ENCODE measurements at regions not wholly inside any gene's neighbourhood (a gene's known extent, or its start where the extent isn't known, plus 50 kb on each side); places are given as distances from the start of the nearest gene placed in this dataset.
"Not testable (repeated sequence)": the region's sequence is repeated elsewhere in the genome, so short reads cannot be mapped to it uniquely, and the experiment has no call there.

- Histone ChIP-seq H3K4me3 (ENCODE audit: low read length) (no peak overlapping the region), H3K9me3 (ENCODE audit: low read depth, low read length) (no peaks in the 10 kb centered on the region), H3K27me3 (ENCODE audit: insufficient read depth, low read length) (no peaks in the 10 kb centered on the region)
Measured at GRCh38 chr15:25171111-25171811, 216.5 kb downstream of the SNRPN start.

GRCh38 chr15:25171856-25172687 is 217.3 kb downstream of the SNRPN start:
- Histone ChIP-seq H3K4me3 (ENCODE audit: low read length) (no peak overlapping the region), H3K4me1 (ENCODE audit: insufficient read depth, low read length) (no peaks in the 10 kb centered on the region), H3K9me3 (ENCODE audit: low read depth, low read length) (no peaks in the 10 kb centered on the region), H3K27me3 (ENCODE audit: insufficient read depth, low read length) (no peaks in the 10 kb centered on the region)

More at GRCh38 chr15:25171111-25171811, 216.5 kb downstream of the SNRPN start:
- H3K4me1 ChIP-seq (ENCODE audit: insufficient read depth, low read length) = no peaks in the 10 kb centered on the region

- no peak overlapping the region for H3K4me3 ChIP-seq (ENCODE audit: low read length)
- no peaks in the 10 kb centered on the region for H3K4me1 ChIP-seq (ENCODE audit: insufficient read depth, low read length)
- no peaks in the 10 kb centered on the region for H3K27me3 ChIP-seq (ENCODE audit: insufficient read depth, low read length)
- no peaks in the 10 kb centered on the region for H3K9me3 ChIP-seq (ENCODE audit: low read depth, low read length)
Measured at GRCh38 chr15:25172691-25173090, 217.9 kb downstream of the SNRPN start.

GRCh38 chr15:25173241-25174028 is 218.6 kb downstream of the SNRPN start:
- Histone ChIP-seq H3K4me3 (ENCODE audit: low read length) (no peak overlapping the region), H3K9me3 (ENCODE audit: low read depth, low read length) (no peaks in the 10 kb centered on the region), H3K4me1 (ENCODE audit: insufficient read depth, low read length) (no peaks in the 10 kb centered on the region), H3K27me3 (ENCODE audit: insufficient read depth, low read length) (no peaks in the 10 kb centered on the region)

- H3K27me3 ChIP-seq (ENCODE audit: insufficient read depth, low read length); H3K9me3 ChIP-seq (ENCODE audit: low read depth, low read length); H3K4me1 ChIP-seq (ENCODE audit: insufficient read depth, low read length); H3K4me3 ChIP-seq (ENCODE audit: low read length): not testable (repeated sequence)
Measured at GRCh38 chr15:25174149-25174548, 219.4 kb downstream of the SNRPN start.

- H3K4me3 ChIP-seq (ENCODE audit: low read length) = no peak overlapping the region
- no peaks in the 10 kb centered on the region for H3K4me1 ChIP-seq (ENCODE audit: insufficient read depth, low read length)
- H3K27me3 ChIP-seq (ENCODE audit: insufficient read depth, low read length) = no peaks in the 10 kb centered on the region
- no peaks in the 10 kb centered on the region for H3K9me3 ChIP-seq (ENCODE audit: low read depth, low read length)
Measured at GRCh38 chr15:25175033-25175788, 220.4 kb downstream of the SNRPN start.

- no peaks in the 10 kb centered on the region for H3K9me3 ChIP-seq (ENCODE audit: low read depth, low read length)
- no peaks in the 10 kb centered on the region for H3K4me1 ChIP-seq (ENCODE audit: insufficient read depth, low read length)
- no peak overlapping the region for H3K4me3 ChIP-seq (ENCODE audit: low read length)
- no peaks in the 10 kb centered on the region for H3K27me3 ChIP-seq (ENCODE audit: insufficient read depth, low read length)
Measured at GRCh38 chr15:25175789-25176615, 221.2 kb downstream of the SNRPN start.

GRCh38 chr15:25176616-25176923 is 221.8 kb downstream of the SNRPN start:
- Histone ChIP-seq H3K9me3 (ENCODE audit: low read depth, low read length) (no peaks in the 10 kb centered on the region), H3K4me1 (ENCODE audit: insufficient read depth, low read length) (no peaks in the 10 kb centered on the region), H3K27me3 (ENCODE audit: insufficient read depth, low read length) (no peaks in the 10 kb centered on the region), H3K4me3 (ENCODE audit: low read length) (no peak overlapping the region)

- Histone ChIP-seq H3K27me3 (ENCODE audit: insufficient read depth, low read length) (no peaks in the 10 kb centered on the region), H3K4me1 (ENCODE audit: insufficient read depth, low read length) (no peaks in the 10 kb centered on the region), H3K9me3 (ENCODE audit: low read depth, low read length) (no peaks in the 10 kb centered on the region), H3K4me3 (ENCODE audit: low read length) (no peak overlapping the region)
Measured at GRCh38 chr15:25176991-25177954, 222.5 kb downstream of the SNRPN start.

GRCh38 chr15:25177955-25178801 is 223.4 kb downstream of the SNRPN start:
- Histone ChIP-seq H3K27me3 (ENCODE audit: insufficient read depth, low read length) (no peaks in the 10 kb centered on the region), H3K9me3 (ENCODE audit: low read depth, low read length) (no peaks in the 10 kb centered on the region)

GRCh38 chr15:25178835-25179672 is 224.3 kb downstream of the SNRPN start:
- Histone ChIP-seq H3K4me1 (ENCODE audit: insufficient read depth, low read length) (no peaks in the 10 kb centered on the region), H3K4me3 (ENCODE audit: low read length) (no peak overlapping the region), H3K9me3 (ENCODE audit: low read depth, low read length) (no peaks in the 10 kb centered on the region), H3K27me3 (ENCODE audit: insufficient read depth, low read length) (no peaks in the 10 kb centered on the region)

More at GRCh38 chr15:25177955-25178801, 223.4 kb downstream of the SNRPN start:
- H3K4me3 ChIP-seq (ENCODE audit: low read length) = no peak overlapping the region
- H3K4me1 ChIP-seq (ENCODE audit: insufficient read depth, low read length) = no peaks in the 10 kb centered on the region

Data from mononuclear cell (primary cell).